Activated T-cell treated with anti-CD3 and anti-CD28 coated beads for 1 hour (primary cell): ENCODE measurements at regions not wholly inside any gene's neighbourhood (a gene's known extent, or its start where the extent isn't known, plus 50 kb on each side); places are given as distances from the start of the nearest gene placed in this dataset.

Experiments
- DNase-seq: peaks from one replicate; pipeline ENCODE4 v3.0.0-alpha.2; 2020; ENCODE audit warnings: low read depth

DNA sequence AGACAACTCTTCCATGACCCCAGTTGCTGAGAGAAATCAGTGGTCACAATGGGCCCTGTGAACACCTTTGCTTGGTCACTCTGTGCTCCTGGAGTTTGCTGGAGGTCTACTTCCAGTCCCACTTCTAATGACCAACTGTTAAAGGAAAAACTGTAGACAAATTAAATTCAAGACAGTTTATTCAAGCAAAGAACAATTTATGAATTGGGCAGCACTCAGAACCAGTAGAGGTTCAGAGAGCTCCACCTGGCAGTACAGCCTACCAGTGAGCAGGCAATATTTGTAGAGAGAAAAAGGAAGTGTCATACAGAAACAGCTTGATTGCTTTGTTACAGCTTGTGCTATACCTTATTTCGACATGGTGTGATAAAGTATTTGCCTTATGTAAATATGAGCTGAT, 116.5 kb downstream of the HS3ST3B1 start:
- no peak for DNase-seq

DNA sequence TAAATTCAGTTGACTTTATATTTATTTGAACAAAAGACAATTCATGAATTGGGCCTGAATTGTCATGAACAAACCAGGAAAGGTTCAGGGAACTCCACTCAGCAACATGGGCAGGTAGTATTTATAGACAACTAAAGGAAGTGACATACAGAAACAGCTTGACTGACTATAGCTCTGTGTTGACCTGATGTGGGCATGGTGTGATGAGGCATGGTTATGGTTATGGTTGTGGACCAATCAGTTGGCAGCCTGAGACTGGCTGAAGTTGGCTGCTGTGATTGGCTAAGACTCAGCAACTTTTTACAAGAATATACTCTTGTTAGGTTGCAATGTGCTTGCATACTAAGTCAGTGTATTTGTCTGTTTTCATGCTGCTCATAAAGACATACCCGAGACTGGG, 108.4 kb downstream of the HS3ST3B1 start:
- DNase-seq, result no peak

DNA sequence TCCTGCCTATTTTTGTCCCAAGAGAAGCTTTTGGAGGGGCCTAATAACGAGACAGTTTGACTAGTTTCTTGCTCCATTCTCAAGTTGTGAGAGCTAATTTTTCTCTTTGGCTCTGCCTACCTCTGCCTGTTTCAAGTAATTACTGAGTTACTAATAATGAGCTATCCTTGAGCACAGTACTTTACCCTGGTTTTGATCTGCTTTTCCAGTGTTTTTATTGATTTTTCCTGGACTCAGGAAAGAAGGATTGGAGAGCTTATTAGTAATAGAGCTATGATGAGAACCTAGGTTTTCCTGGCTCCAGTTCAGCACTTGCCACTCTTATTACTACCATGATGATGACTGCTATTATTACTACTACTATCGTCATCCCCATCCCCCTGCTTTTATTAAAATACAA, 106.7 kb downstream of the HS3ST3B1 start:
- no peak for DNase-seq

DNA sequence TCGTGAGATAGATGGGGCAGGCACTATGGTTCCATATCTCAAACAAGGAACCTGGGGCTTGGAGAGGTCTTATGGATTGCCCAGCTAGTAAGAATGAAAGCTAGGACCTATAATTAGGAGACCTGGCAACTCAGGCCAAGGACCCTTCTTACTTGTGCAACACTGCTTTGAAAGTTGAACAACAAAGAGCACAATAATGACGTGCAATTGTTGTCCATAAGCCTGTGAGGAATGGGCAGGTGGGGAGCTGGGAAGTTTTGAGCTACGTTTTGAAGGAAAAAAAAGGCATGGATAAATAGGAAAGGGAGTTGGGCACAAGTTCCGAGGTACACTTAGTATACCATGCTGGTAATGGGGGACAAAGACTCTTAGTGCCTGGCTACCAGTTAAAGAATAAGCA, 104.3 kb downstream of the HS3ST3B1 start:
- no peak for DNase-seq
